Raji (cell line): ENCODE measurements at regions not wholly inside any gene's neighbourhood (a gene's known extent, or its start where the extent isn't known, plus 50 kb on each side); places are given as distances from the start of the nearest gene placed in this dataset.

ENCODE experiments used
- POLR2A ChIP-seq: IDR thresholded peaks from 2 replicates; pipeline ENCODE4 v1.6.1; 2011; ENCODE audit warnings: low read depth, low read length, control low read depth; ENCODE audit not compliant: insufficient read depth

- TF ChIP-seq POLR2A = no peak
Observed at GRCh38 chr14:61619494-61619893, 75.8 kb upstream of the HIF1A start.

GRCh38 chr14:61620130-61620946, 75.0 kb upstream of the HIF1A start:
- TF ChIP-seq POLR2A = no peak

- TF ChIP-seq POLR2A = no peak
Observed at GRCh38 chr14:61621444-61621843, 73.9 kb upstream of the HIF1A start.

- no peak for TF ChIP-seq POLR2A
Observed at GRCh38 chr14:61622051-61622450, 73.3 kb upstream of the HIF1A start.

- TF ChIP-seq POLR2A = no peak
Observed at GRCh38 chr14:61623927-61624326, 71.4 kb upstream of the HIF1A start.

- no peak for TF ChIP-seq POLR2A
Observed at GRCh38 chr14:61625165-61625564, 70.1 kb upstream of the HIF1A start.

- TF ChIP-seq POLR2A = no peak
Observed at GRCh38 chr14:61627612-61628011, 67.7 kb upstream of the HIF1A start.

- TF ChIP-seq POLR2A = no peak
Observed at GRCh38 chr14:61628016-61628725, 67.1 kb upstream of the HIF1A start.

- TF ChIP-seq POLR2A = no peak
Observed at GRCh38 chr14:61630399-61631044, 64.8 kb upstream of the HIF1A start.

- no peak for TF ChIP-seq POLR2A
Observed at GRCh38 chr14:61631045-61631687, 64.1 kb upstream of the HIF1A start.

- no peak for TF ChIP-seq POLR2A
Observed at GRCh38 chr14:61632401-61632800, 62.9 kb upstream of the HIF1A start.

GRCh38 chr14:61632807-61633206, 62.5 kb upstream of the HIF1A start:
- no peak for TF ChIP-seq POLR2A

GRCh38 chr14:61636291-61636690, 59.0 kb upstream of the HIF1A start:
- no peak for TF ChIP-seq POLR2A

- TF ChIP-seq POLR2A = no peak
Observed at GRCh38 chr14:61636779-61637178, 58.5 kb upstream of the HIF1A start.

GRCh38 chr14:61638595-61639387, 56.5 kb upstream of the HIF1A start:
- no peak for TF ChIP-seq POLR2A
